Tibial nerve (tissue), 4 donors: ENCODE measurements at regions not wholly inside any gene's neighbourhood (a gene's known extent, or its start where the extent isn't known, plus 50 kb on each side); places are given as distances from the start of the nearest gene placed in this dataset.

Source experiments
- EP300 ChIP-seq, 2 donors: sonication (generic); formaldehyde crosslinking; IDR thresholded peaks; one replicate each; pipeline ENCODE4 v1.6.1; 2017; ENCODE audit warnings: antibody characterized with exemption in 2 of 2, mild to moderate bottlenecking in 1 of 2
- POLR2A ChIP-seq, 2 donors: fragments of 450-650 bp; IDR thresholded peaks; one replicate each; pipeline ENCODE4 v1.6.1; 2017; ENCODE audit warnings: antibody characterized with exemption in 2 of 2, mild to moderate bottlenecking in 2 of 2, moderate library complexity in 2 of 2
- TF ChIP-seq, protein P1 (sequence below), 5 experiments: fragments of 200-600 bp in 3 of 5; fragments of 450-650 bp in 2 of 5; sonication (generic) in 3 of 5; IDR thresholded peaks; one replicate each; pipeline ENCODE4 v1.5.1; 2016 to 2019; ENCODE audit warnings: antibody characterized with exemption in 5 of 5, mild to moderate bottlenecking in 3 of 5, moderate library complexity in 2 of 5

DNA sequence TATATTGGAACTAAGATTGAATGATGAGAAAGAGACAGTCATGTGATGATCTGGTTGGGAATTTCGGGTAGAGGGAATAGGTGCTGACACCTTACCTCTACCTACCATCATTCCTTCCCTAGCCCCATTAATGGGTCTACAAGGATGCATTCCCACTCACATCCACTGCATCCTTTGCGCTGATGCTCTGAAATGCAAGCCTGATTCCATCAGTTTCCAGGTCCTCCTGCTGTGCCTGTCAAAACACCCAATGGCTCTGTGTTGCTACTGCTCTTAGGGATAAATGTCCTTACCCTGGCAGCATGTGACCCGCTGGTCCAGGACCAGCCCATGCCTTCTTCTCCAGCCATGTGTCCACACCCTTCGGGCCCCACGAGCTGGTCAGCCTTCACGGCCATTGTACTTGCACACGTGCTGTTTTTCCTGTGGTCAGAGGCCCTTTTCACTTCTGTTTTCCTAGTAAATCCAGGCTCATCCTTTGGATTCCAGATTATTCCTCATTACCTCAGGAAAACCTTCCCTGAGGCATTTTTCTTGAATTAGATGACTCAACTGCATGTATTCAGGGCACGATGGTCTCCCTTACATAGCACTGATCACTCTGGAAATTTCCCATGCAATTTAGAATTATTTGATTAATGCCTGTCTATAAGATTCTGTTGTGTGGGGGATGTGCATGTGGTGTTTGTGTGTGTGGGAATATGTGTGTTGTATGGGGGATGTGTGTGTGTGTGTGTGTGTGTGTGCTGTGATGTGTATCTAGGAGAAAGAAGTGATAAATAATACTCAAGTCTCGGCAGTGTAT is 185.0 kb downstream of the DIRAS2 start:
- TF ChIP-seq, protein P1, sequence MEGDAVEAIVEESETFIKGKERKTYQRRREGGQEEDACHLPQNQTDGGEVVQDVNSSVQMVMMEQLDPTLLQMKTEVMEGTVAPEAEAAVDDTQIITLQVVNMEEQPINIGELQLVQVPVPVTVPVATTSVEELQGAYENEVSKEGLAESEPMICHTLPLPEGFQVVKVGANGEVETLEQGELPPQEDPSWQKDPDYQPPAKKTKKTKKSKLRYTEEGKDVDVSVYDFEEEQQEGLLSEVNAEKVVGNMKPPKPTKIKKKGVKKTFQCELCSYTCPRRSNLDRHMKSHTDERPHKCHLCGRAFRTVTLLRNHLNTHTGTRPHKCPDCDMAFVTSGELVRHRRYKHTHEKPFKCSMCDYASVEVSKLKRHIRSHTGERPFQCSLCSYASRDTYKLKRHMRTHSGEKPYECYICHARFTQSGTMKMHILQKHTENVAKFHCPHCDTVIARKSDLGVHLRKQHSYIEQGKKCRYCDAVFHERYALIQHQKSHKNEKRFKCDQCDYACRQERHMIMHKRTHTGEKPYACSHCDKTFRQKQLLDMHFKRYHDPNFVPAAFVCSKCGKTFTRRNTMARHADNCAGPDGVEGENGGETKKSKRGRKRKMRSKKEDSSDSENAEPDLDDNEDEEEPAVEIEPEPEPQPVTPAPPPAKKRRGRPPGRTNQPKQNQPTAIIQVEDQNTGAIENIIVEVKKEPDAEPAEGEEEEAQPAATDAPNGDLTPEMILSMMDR (IDR thresholded peaks at IDR 0.05), result no peak
- TF ChIP-seq POLR2A (IDR thresholded peaks at IDR 0.05) (no peak), EP300 (IDR thresholded peaks at IDR 0.05) (no peak)
